Small intestine (tissue), 7 donors: ENCODE measurements at regions not wholly inside any gene's neighbourhood (a gene's known extent, or its start where the extent isn't known, plus 50 kb on each side); places are given as distances from the start of the nearest gene placed in this dataset.
"Not testable (repeated sequence)": the region's sequence is repeated elsewhere in the genome, so short reads cannot be mapped to it uniquely, and the experiment has no call there.

Experiments
- DNase-seq, 2 donors: peaks; one replicate each; pipeline versions ENCODE4 v3.0.0 to v3.0.0-alpha.2; 2013
- FAIRE-seq: peaks from 2 replicates; lab custom pipeline; 2012; peaks lifted over from hg19 to GRCh38; lab: Jason Lieb, UNC
- H3K27ac ChIP-seq, 3 donors: one replicate each; pipeline ENCODE4 v1.5.1; 2013; ENCODE audit warnings: low read length in 2 of 3, mild to moderate bottlenecking in 2 of 3, control low read depth in 1 of 3, inconsistent platforms in 1 of 3, low read depth in 1 of 3, moderate library complexity in 1 of 3
- H3K27me3 ChIP-seq, 3 donors: one replicate each; pipeline ENCODE4 v1.6.1; 2013; ENCODE audit warnings: low read length in 3 of 3, inconsistent platforms in 1 of 3; ENCODE audit not compliant: control insufficient read depth in 3 of 3, insufficient read depth in 3 of 3
- H3K36me3 ChIP-seq, 3 donors: one replicate each; pipeline ENCODE4 v1.6.1; 2013; ENCODE audit warnings: low read length in 3 of 3, inconsistent platforms in 1 of 3, low read depth in 1 of 3, mild to moderate bottlenecking in 1 of 3, moderate library complexity in 1 of 3; ENCODE audit not compliant: control insufficient read depth in 3 of 3, insufficient read depth in 2 of 3
- H3K4me1 ChIP-seq, 3 donors: one replicate each; pipeline ENCODE4 v1.6.1; 2013; ENCODE audit warnings: low read length in 2 of 3, inconsistent platforms in 1 of 3, low read depth in 1 of 3, mild to moderate bottlenecking in 1 of 3, moderate library complexity in 1 of 3; ENCODE audit not compliant: control insufficient read depth in 3 of 3, insufficient read depth in 2 of 3
- H3K4me3 ChIP-seq, 3 donors: one replicate each; pipeline ENCODE4 v1.5.1; 2013; ENCODE audit warnings: low read length in 3 of 3, control low read depth in 1 of 3, inconsistent platforms in 1 of 3, low read depth in 1 of 3, mild to moderate bottlenecking in 1 of 3, moderate library complexity in 1 of 3
- H3K9me3 ChIP-seq, 2 donors: one replicate each; pipeline ENCODE4 v1.6.1; 2013; ENCODE audit warnings: low read depth in 1 of 2, low read length in 1 of 2; ENCODE audit not compliant: control insufficient read depth in 2 of 2, insufficient read depth in 1 of 2
- WGBS, 3 donors: extraction: QIAGEN DNeasy Blood & Tissue Kit; methylation state at CpG; one replicate each; pipeline ENCODE4 v1.1.7; 2013; 5-methylcytosine and 5-hydroxymethylcytosine counted together
- donor health status: healthy with polysubstance abuse.
- donor health status: control.
- donor health status: control.
- donor health status: Bipolar disorder and iron deficiency.
- donor health status: healthy.

- Histone ChIP-seq H3K4me1 (no peaks in the 10 kb centered on the region), H3K4me3 (no peak overlapping the region), H3K36me3 (no peaks in the 10 kb centered on the region), H3K9me3 (no peaks in the 10 kb centered on the region), H3K27ac (no peak overlapping the region), H3K27me3 (no peaks in the 10 kb centered on the region)
- DNase-seq (no peak), FAIRE-seq (no peak)
- 33 to 44% (median 33%) methylated on average over 5 of the region's 5 CpGs for WGBS, 3 donors
Observed at GRCh38 chr5:169384661-169385060, 83.7 kb upstream of the SLIT3 start.

GRCh38 chr5:169374761-169375160, 73.8 kb upstream of the SLIT3 start:
- H3K27ac ChIP-seq, result no peak overlapping the region
- H3K4me3 ChIP-seq, result no peak overlapping the region
- H3K27me3 ChIP-seq, result no peaks in the 10 kb centered on the region
- H3K36me3 ChIP-seq, result no peaks in the 10 kb centered on the region
- 23 to 53% (median 42%) methylated on average over 2 of the region's 2 CpGs for WGBS, 3 donors
- no peaks in the 10 kb centered on the region for H3K4me1 ChIP-seq
- FAIRE-seq, result no peak
- DNase-seq, result no peak
- no peaks in the 10 kb centered on the region for H3K9me3 ChIP-seq

GRCh38 chr5:169374111-169374510, 73.2 kb upstream of the SLIT3 start:
- Histone ChIP-seq H3K4me1 (no peaks in the 10 kb centered on the region), H3K9me3 (no peaks in the 10 kb centered on the region), H3K27ac (no peak overlapping the region), H3K27me3 (no peaks in the 10 kb centered on the region), H3K4me3 (no peak overlapping the region), H3K36me3 (no peaks in the 10 kb centered on the region)
- DNase-seq, result no peak
- 80 to 83% (median 81%) methylated on average over 10 of the region's 10 CpGs for WGBS, 3 donors
- no peak for FAIRE-seq

- FAIRE-seq, result not testable (repeated sequence)
Observed at GRCh38 chr5:169371801-169372200, 70.9 kb upstream of the SLIT3 start.

GRCh38 chr5:169369130-169369529, 68.2 kb upstream of the SLIT3 start:
- no peaks in the 10 kb centered on the region for H3K9me3 ChIP-seq
- H3K36me3 ChIP-seq, result no peaks in the 10 kb centered on the region
- H3K4me1 ChIP-seq, result no peaks in the 10 kb centered on the region
- no peak overlapping the region for H3K27ac ChIP-seq
- FAIRE-seq (no peak), DNase-seq (no peak)
- H3K27me3 ChIP-seq, result peaks cover 0 to 3% (median 0%) of the 10 kb centered on the region in 3 donors
- H3K4me3 ChIP-seq, result no peak overlapping the region
- WGBS, 3 donors, result 71 to 77% (median 75%) methylated on average over 3 of the region's 3 CpGs

More at GRCh38 chr5:169371801-169372200, 70.9 kb upstream of the SLIT3 start:
- H3K9me3 ChIP-seq, DNase-seq, H3K4me3 ChIP-seq, H3K27me3 ChIP-seq, H3K36me3 ChIP-seq, H3K4me1 ChIP-seq, H3K27ac ChIP-seq: not testable (repeated sequence)
- 83 to 94% (median 88%) methylated on average over 2 of the region's 2 CpGs for WGBS, 3 donors

GRCh38 chr5:169367861-169368260, 66.9 kb upstream of the SLIT3 start:
- DNase-seq (no peak), FAIRE-seq (no peak)
- H3K27me3 ChIP-seq, result peaks cover 0 to 3% (median 0%) of the 10 kb centered on the region in 3 donors
- no peak overlapping the region for H3K27ac ChIP-seq
- H3K4me3 ChIP-seq, result no peak overlapping the region
- WGBS, 3 donors, result 75 to 91% (median 80%) methylated on average over 2 of the region's 2 CpGs
- H3K36me3 ChIP-seq, result no peaks in the 10 kb centered on the region
- H3K9me3 ChIP-seq, result no peaks in the 10 kb centered on the region
- H3K4me1 ChIP-seq, result no peaks in the 10 kb centered on the region

- no peaks in the 10 kb centered on the region for H3K4me1 ChIP-seq
- H3K27me3 ChIP-seq, result no peaks in the 10 kb centered on the region
- 78 to 82% (median 80%) methylated on average over 1 of the region's 1 CpG for WGBS, 3 donors
- FAIRE-seq (no peak), DNase-seq (no peak)
- no peaks in the 10 kb centered on the region for H3K9me3 ChIP-seq
- H3K4me3 ChIP-seq, result no peak overlapping the region
- no peaks in the 10 kb centered on the region for H3K36me3 ChIP-seq
- no peak overlapping the region for H3K27ac ChIP-seq
Observed at GRCh38 chr5:169357291-169357690, 56.4 kb upstream of the SLIT3 start.

GRCh38 chr5:169356811-169357210, 55.9 kb upstream of the SLIT3 start:
- DNase-seq, result no peak
- Histone ChIP-seq H3K27me3 (no peaks in the 10 kb centered on the region), H3K9me3 (no peaks in the 10 kb centered on the region), H3K36me3 (no peaks in the 10 kb centered on the region), H3K4me3 (no peak overlapping the region), H3K27ac (no peak overlapping the region), H3K4me1 (no peaks in the 10 kb centered on the region)
- FAIRE-seq, result no peak

GRCh38 chr5:169356181-169356580, 55.2 kb upstream of the SLIT3 start:
- FAIRE-seq, result no peak
- Histone ChIP-seq H3K4me1 (no peaks in the 10 kb centered on the region), H3K27me3 (no peaks in the 10 kb centered on the region), H3K9me3 (no peaks in the 10 kb centered on the region), H3K4me3 (no peak overlapping the region), H3K27ac (no peak overlapping the region), H3K36me3 (no peaks in the 10 kb centered on the region)
- DNase-seq, result no peak
- 68 to 86% (median 80%) methylated on average over 1 of the region's 1 CpG for WGBS, 3 donors
